Activated naive CD4-positive, alpha-beta T cell treated with anti-CD3 and anti-CD28 coated beads for 36 hours (primary cell): ENCODE measurements at regions not wholly inside any gene's neighbourhood (a gene's known extent, or its start where the extent isn't known, plus 50 kb on each side); places are given as distances from the start of the nearest gene placed in this dataset.

Experiments
- CTCF ChIA-PET: fragments of 350-600 bp; sonication (Branson Sonifier 250); formaldehyde crosslinking; loops from one replicate; lab custom pipeline; 2021; ENCODE audit warnings: antibody characterized with exemption; lab: Charles Lee
- DNase-seq: peaks from one replicate; pipeline ENCODE4 v3.0.0-alpha.2; 2020
- H3K27ac Mint-ChIP-seq: one replicate; pipeline ENCODE4 v1.8.0; 2021; ENCODE audit warnings: mild to moderate bottlenecking, mixed read lengths
- H3K27me3 Mint-ChIP-seq: one replicate; pipeline ENCODE4 v1.8.0; 2021; ENCODE audit warnings: low read depth, mixed read lengths
- H3K36me3 Mint-ChIP-seq: one replicate; pipeline ENCODE4 v1.8.0; 2021; ENCODE audit warnings: low read depth, mixed read lengths
- H3K4me1 Mint-ChIP-seq: one replicate; pipeline ENCODE4 v1.8.0; 2021; ENCODE audit warnings: low read depth, mixed read lengths
- H3K4me3 Mint-ChIP-seq: one replicate; pipeline ENCODE4 v1.8.0; 2021; ENCODE audit warnings: mild to moderate bottlenecking, moderate library complexity, mixed read lengths
- H3K9me3 Mint-ChIP-seq: one replicate; pipeline ENCODE4 v1.8.0; 2021; ENCODE audit warnings: mixed read lengths
- intact Hi-C: fragments of 100-400 bp; cut with micrococcal nuclease; formaldehyde crosslinking; loops from one replicate; pipeline ENCODE4 v1.15.1; 2023

GRCh38 chr5:28542987-28543386 is 1504.6 kb upstream of the CDH9 start:
- CTCF ChIA-PET = no interaction called here
- no peaks in the 10 kb centered on the region for H3K36me3 Mint-ChIP-seq
- peaks cover 4% of the 10 kb centered on the region for H3K9me3 Mint-ChIP-seq
- no peak overlapping the region for H3K27ac Mint-ChIP-seq
- H3K4me1 Mint-ChIP-seq = no peaks in the 10 kb centered on the region
- DNase-seq = no peak
- H3K27me3 Mint-ChIP-seq = no peaks in the 10 kb centered on the region
- intact Hi-C loops = no loop called here
- no peak overlapping the region for H3K4me3 Mint-ChIP-seq

- Mint-ChIP-seq H3K27me3 (no peaks in the 10 kb centered on the region), H3K4me1 (no peaks in the 10 kb centered on the region), H3K36me3 (no peaks in the 10 kb centered on the region), H3K9me3 (peaks cover 3% of the 10 kb centered on the region), H3K4me3 (no peak overlapping the region), H3K27ac (no peak overlapping the region)
- CTCF ChIA-PET = no interaction called here
- no peak for DNase-seq
- intact Hi-C loops = no loop called here
Measured at GRCh38 chr5:28523888-28524635, 1485.7 kb upstream of the CDH9 start.

GRCh38 chr5:28523416-28523815 is 1485.0 kb upstream of the CDH9 start:
- intact Hi-C loops = no loop called here
- DNase-seq = no peak
- CTCF ChIA-PET = no interaction called here
- Mint-ChIP-seq H3K4me3 (no peak overlapping the region), H3K27ac (no peak overlapping the region), H3K27me3 (no peaks in the 10 kb centered on the region), H3K4me1 (no peaks in the 10 kb centered on the region), H3K36me3 (no peaks in the 10 kb centered on the region), H3K9me3 (peaks cover 3% of the 10 kb centered on the region)

- Mint-ChIP-seq H3K4me1 (no peaks in the 10 kb centered on the region), H3K9me3 (peaks cover 2% of the 10 kb centered on the region), H3K4me3 (no peak overlapping the region), H3K36me3 (no peaks in the 10 kb centered on the region), H3K27me3 (no peaks in the 10 kb centered on the region), H3K27ac (no peak overlapping the region)
- intact Hi-C loops = no loop called here
- CTCF ChIA-PET = no interaction called here
- no peak for DNase-seq
Measured at GRCh38 chr5:28517691-28518090, 1479.3 kb upstream of the CDH9 start.

GRCh38 chr5:28516722-28517121 is 1478.3 kb upstream of the CDH9 start:
- peaks cover 2% of the 10 kb centered on the region for H3K9me3 Mint-ChIP-seq
- no peak overlapping the region for H3K27ac Mint-ChIP-seq
- DNase-seq = no peak
- no peak overlapping the region for H3K4me3 Mint-ChIP-seq
- CTCF ChIA-PET = no interaction called here
- H3K4me1 Mint-ChIP-seq = no peaks in the 10 kb centered on the region
- H3K36me3 Mint-ChIP-seq = no peaks in the 10 kb centered on the region
- H3K27me3 Mint-ChIP-seq = no peaks in the 10 kb centered on the region
- intact Hi-C loops = no loop called here

GRCh38 chr5:28512648-28513047 is 1474.3 kb upstream of the CDH9 start:
- no peak for DNase-seq
- CTCF ChIA-PET = interaction anchor here (0.6 kb wide), 1 partner anchor 799 kb away, joined by 3 read pairs; no protein-coding TSS in a partner anchor
- H3K4me1 Mint-ChIP-seq = no peaks in the 10 kb centered on the region
- intact Hi-C loops = no loop called here
- H3K36me3 Mint-ChIP-seq = no peaks in the 10 kb centered on the region
- no peaks in the 10 kb centered on the region for H3K27me3 Mint-ChIP-seq
- no peak overlapping the region for H3K4me3 Mint-ChIP-seq
- peaks cover 2% of the 10 kb centered on the region for H3K9me3 Mint-ChIP-seq
- no peak overlapping the region for H3K27ac Mint-ChIP-seq

- no peak for DNase-seq
- CTCF ChIA-PET = no interaction called here
- Mint-ChIP-seq H3K36me3 (no peaks in the 10 kb centered on the region), H3K4me1 (no peaks in the 10 kb centered on the region), H3K27me3 (no peaks in the 10 kb centered on the region), H3K4me3 (no peak overlapping the region), H3K27ac (no peak overlapping the region), H3K9me3 (peaks cover 3% of the 10 kb centered on the region)
- intact Hi-C loops = no loop called here
Measured at GRCh38 chr5:28505121-28505520, 1466.7 kb upstream of the CDH9 start.

GRCh38 chr5:28500511-28500910 is 1462.1 kb upstream of the CDH9 start:
- H3K36me3 Mint-ChIP-seq = no peaks in the 10 kb centered on the region
- no peak overlapping the region for H3K27ac Mint-ChIP-seq
- no peaks in the 10 kb centered on the region for H3K27me3 Mint-ChIP-seq
- CTCF ChIA-PET = no interaction called here
- H3K4me1 Mint-ChIP-seq = no peaks in the 10 kb centered on the region
- H3K4me3 Mint-ChIP-seq = no peak overlapping the region
- DNase-seq = no peak
- peaks cover 8% of the 10 kb centered on the region for H3K9me3 Mint-ChIP-seq
- intact Hi-C loops = no loop called here

GRCh38 chr5:28499766-28500290 is 1461.4 kb upstream of the CDH9 start:
- Mint-ChIP-seq H3K9me3 (peaks cover 5% of the 10 kb centered on the region), H3K4me3 (no peak overlapping the region), H3K27me3 (no peaks in the 10 kb centered on the region), H3K27ac (no peak overlapping the region), H3K36me3 (no peaks in the 10 kb centered on the region), H3K4me1 (no peaks in the 10 kb centered on the region)
- CTCF ChIA-PET = no interaction called here
- DNase-seq = no peak
- intact Hi-C loops = no loop called here

GRCh38 chr5:28495876-28496275 is 1457.5 kb upstream of the CDH9 start:
- H3K9me3 Mint-ChIP-seq = peaks cover 9% of the 10 kb centered on the region
- intact Hi-C loops = no loop called here
- no peak overlapping the region for H3K27ac Mint-ChIP-seq
- H3K36me3 Mint-ChIP-seq = no peaks in the 10 kb centered on the region
- no peaks in the 10 kb centered on the region for H3K4me1 Mint-ChIP-seq
- H3K4me3 Mint-ChIP-seq = no peak overlapping the region
- no peaks in the 10 kb centered on the region for H3K27me3 Mint-ChIP-seq
- CTCF ChIA-PET = no interaction called here
- DNase-seq = no peak

- intact Hi-C loops = no loop called here
Measured at GRCh38 chr5:28493456-28493855, 1455.1 kb upstream of the CDH9 start.

GRCh38 chr5:28488752-28489151 is 1450.4 kb upstream of the CDH9 start:
- Mint-ChIP-seq H3K9me3 (peaks cover 10% of the 10 kb centered on the region), H3K27ac (no peak overlapping the region), H3K4me1 (no peaks in the 10 kb centered on the region), H3K4me3 (no peak overlapping the region), H3K27me3 (no peaks in the 10 kb centered on the region), H3K36me3 (no peaks in the 10 kb centered on the region)
- no peak for DNase-seq
- intact Hi-C loops = no loop called here
- CTCF ChIA-PET = no interaction called here

More at GRCh38 chr5:28493456-28493855, 1455.1 kb upstream of the CDH9 start:
- CTCF ChIA-PET = no interaction called here
- Mint-ChIP-seq H3K4me3 (no peak overlapping the region), H3K4me1 (no peaks in the 10 kb centered on the region), H3K27ac (no peak overlapping the region), H3K27me3 (no peaks in the 10 kb centered on the region), H3K9me3 (peaks cover 12% of the 10 kb centered on the region), H3K36me3 (no peaks in the 10 kb centered on the region)
- no peak for DNase-seq

- Mint-ChIP-seq H3K36me3 (no peaks in the 10 kb centered on the region), H3K4me1 (no peaks in the 10 kb centered on the region), H3K27ac (no peak overlapping the region), H3K9me3 (peaks cover 1% of the 10 kb centered on the region), H3K4me3 (no peak overlapping the region), H3K27me3 (no peaks in the 10 kb centered on the region)
- no peak for DNase-seq
- intact Hi-C loops = no loop called here
- CTCF ChIA-PET = no interaction called here
Measured at GRCh38 chr5:28483327-28484025, 1445.1 kb upstream of the CDH9 start.
